Tibial nerve (tissue), 4 donors: ENCODE measurements at regions not wholly inside any gene's neighbourhood (a gene's known extent, or its start where the extent isn't known, plus 50 kb on each side); places are given as distances from the start of the nearest gene placed in this dataset.
A peak's percentile ranks its signal among the peaks of the same experiment; 100 is the strongest.

Experiments used
- DNase-seq, 2 donors: peaks; one replicate each; pipeline ENCODE4 v3.0.0-alpha.2; 2019; ENCODE audit warnings: low spot score in 2 of 2
- H3K27ac ChIP-seq, 4 donors: fragments of 200-600 bp; sonication (generic) in 3 of 4; one replicate each; pipeline ENCODE4 v1.5.1; 2017 to 2019; ENCODE audit warnings: mild to moderate bottlenecking in 1 of 4
- H3K27me3 ChIP-seq, 2 donors: fragments of 200-600 bp; sonication (generic) in 1 of 2; one replicate each; pipeline versions ENCODE4 v1.5.1 to v1.6.0; 2017 to 2019
- H3K36me3 ChIP-seq, 3 donors: fragments of 200-600 bp; sonication (generic); one replicate each; pipeline ENCODE4 v1.5.1; 2018 to 2019
- H3K4me1 ChIP-seq, 4 donors: fragments of 200-600 bp; sonication (generic) in 3 of 4; one replicate each; pipeline ENCODE4 v1.5.1; 2017 to 2019
- H3K4me3 ChIP-seq, 4 donors: fragments of 200-600 bp; sonication (generic) in 3 of 4; one replicate each; pipeline ENCODE4 v1.5.1; 2017 to 2019; ENCODE audit warnings: mild to moderate bottlenecking in 1 of 4, moderate library complexity in 1 of 4
- H3K9me3 ChIP-seq, 4 donors: fragments of 200-600 bp; sonication (generic) in 3 of 4; one replicate each; pipeline ENCODE4 v1.5.1; 2017 to 2019
- CTCF ChIP-seq, 5 experiments: fragments of 200-600 bp in 3 of 5; fragments of 450-650 bp in 2 of 5; sonication (generic) in 3 of 5; IDR thresholded peaks; one replicate each; pipeline ENCODE4 v1.5.1; 2016 to 2019; ENCODE audit warnings: antibody characterized with exemption in 5 of 5, mild to moderate bottlenecking in 3 of 5, moderate library complexity in 2 of 5
- EP300 ChIP-seq, 2 donors: sonication (generic); formaldehyde crosslinking; IDR thresholded peaks; one replicate each; pipeline ENCODE4 v1.6.1; 2017; ENCODE audit warnings: antibody characterized with exemption in 2 of 2, mild to moderate bottlenecking in 1 of 2
- POLR2A ChIP-seq, 2 donors: fragments of 450-650 bp; IDR thresholded peaks; one replicate each; pipeline ENCODE4 v1.6.1; 2017; ENCODE audit warnings: antibody characterized with exemption in 2 of 2, mild to moderate bottlenecking in 2 of 2, moderate library complexity in 2 of 2
- WGBS, 2 donors: methylation state at CpG; one replicate each; pipeline ENCODE4 v1.1.5; 2018; 5-methylcytosine and 5-hydroxymethylcytosine counted together

- H3K4me3 ChIP-seq, result no peak overlapping the region
- 56 to 88% methylated on average over 2 of the region's 2 CpGs for WGBS, 2 donors
These were observed 89.4 kb downstream of the EFNB1 start for GRCh38 chrX:68918202-68918601.

GRCh38 chrX:68917799-68918198 is 89.0 kb downstream of the EFNB1 start:
- no peaks in the 10 kb centered on the region for H3K9me3 ChIP-seq
- H3K27me3 ChIP-seq, result peaks cover 0 to 14% of the 10 kb centered on the region in 2 donors
- no peak overlapping the region for H3K27ac ChIP-seq
- no peaks in the 10 kb centered on the region for H3K36me3 ChIP-seq
- TF ChIP-seq EP300 (IDR thresholded peaks at IDR 0.05), result no peak
- no peak for TF ChIP-seq CTCF (IDR thresholded peaks at IDR 0.05)
- TF ChIP-seq POLR2A (IDR thresholded peaks at IDR 0.05), result no peak
- no peak overlapping the region for H3K4me3 ChIP-seq
- no peak for DNase-seq
- peaks cover 0 to 6% (median 0%) of the 10 kb centered on the region in 4 donors for H3K4me1 ChIP-seq

More at GRCh38 chrX:68918202-68918601, 89.4 kb downstream of the EFNB1 start:
- Histone ChIP-seq H3K4me1 (peaks cover 0 to 6% (median 0%) of the 10 kb centered on the region in 4 donors), H3K27me3 (peaks cover 0 to 14% of the 10 kb centered on the region in 2 donors), H3K9me3 (no peaks in the 10 kb centered on the region), H3K27ac (no peak overlapping the region), H3K36me3 (no peaks in the 10 kb centered on the region)
- no peak for DNase-seq
- TF ChIP-seq POLR2A (IDR thresholded peaks at IDR 0.05) (no peak), CTCF (IDR thresholded peaks at IDR 0.05) (no peak), EP300 (IDR thresholded peaks at IDR 0.05) (no peak)

GRCh38 chrX:68916891-68917290 is 88.1 kb downstream of the EFNB1 start:
- Histone ChIP-seq H3K9me3 (no peaks in the 10 kb centered on the region), H3K27me3 (peaks cover 0 to 22% of the 10 kb centered on the region in 2 donors), H3K27ac (no peak overlapping the region), H3K4me3 (no peak overlapping the region), H3K4me1 (peaks cover 0 to 16% (median under 1%) of the 10 kb centered on the region in 4 donors), H3K36me3 (no peaks in the 10 kb centered on the region)
- WGBS, 2 donors, result 72 to 89% methylated on average over 8 of the region's 8 CpGs
- DNase-seq, result no peak
- TF ChIP-seq EP300 (IDR thresholded peaks at IDR 0.05) (no peak), POLR2A (IDR thresholded peaks at IDR 0.05) (no peak), CTCF (IDR thresholded peaks at IDR 0.05) (no peak)

- H3K27me3 ChIP-seq, result peaks cover 0 to 22% of the 10 kb centered on the region in 2 donors
- DNase-seq, result no peak
- 53 to 60% methylated on average over 2 of the region's 2 CpGs for WGBS, 2 donors
- H3K9me3 ChIP-seq, result no peaks in the 10 kb centered on the region
- H3K27ac ChIP-seq, result no peak overlapping the region
- H3K4me3 ChIP-seq, result no peak overlapping the region
- no peaks in the 10 kb centered on the region for H3K36me3 ChIP-seq
- peaks cover 0 to 20% (median 2%) of the 10 kb centered on the region in 4 donors for H3K4me1 ChIP-seq
- TF ChIP-seq POLR2A (IDR thresholded peaks at IDR 0.05), result no peak
- TF ChIP-seq CTCF (IDR thresholded peaks at IDR 0.05), result no peak
- TF ChIP-seq EP300 (IDR thresholded peaks at IDR 0.05), result no peak
These were observed 87.0 kb downstream of the EFNB1 start for GRCh38 chrX:68915778-68916177.

GRCh38 chrX:68914479-68914946 is 85.7 kb downstream of the EFNB1 start:
- no peaks in the 10 kb centered on the region for H3K36me3 ChIP-seq
- WGBS, 2 donors, result 74% methylated on average over 3 to 7 of the region's 8 CpGs
- peak overlapping the region in 1 of 4 donors; percentile 33 for H3K27ac ChIP-seq
- peaks cover 0 to 24% of the 10 kb centered on the region in 2 donors for H3K27me3 ChIP-seq
- TF ChIP-seq POLR2A (IDR thresholded peaks at IDR 0.05) (no peak), EP300 (IDR thresholded peaks at IDR 0.05) (no peak), CTCF (IDR thresholded peaks at IDR 0.05) (no peak)
- DNase-seq, result no peak
- no peak overlapping the region for H3K4me3 ChIP-seq
- H3K9me3 ChIP-seq, result no peaks in the 10 kb centered on the region
- peaks cover 0 to 13% (median 2%) of the 10 kb centered on the region in 4 donors for H3K4me1 ChIP-seq
